Activated CD4-positive, alpha-beta T cell treated with anti-CD3 and anti-CD28 coated beads, Interleukin-2, amount 50 U/mL, for 24 hours (primary cell): ENCODE measurements at regions not wholly inside any gene's neighbourhood (a gene's known extent, or its start where the extent isn't known, plus 50 kb on each side); places are given as distances from the start of the nearest gene placed in this dataset.

Experiments used
- DNase-seq, 2 donors: peaks; one replicate each; pipeline ENCODE4 v3.0.0-alpha.2; 2020; ENCODE audit warnings: low read depth in 1 of 2, low spot score in 1 of 2

DNA sequence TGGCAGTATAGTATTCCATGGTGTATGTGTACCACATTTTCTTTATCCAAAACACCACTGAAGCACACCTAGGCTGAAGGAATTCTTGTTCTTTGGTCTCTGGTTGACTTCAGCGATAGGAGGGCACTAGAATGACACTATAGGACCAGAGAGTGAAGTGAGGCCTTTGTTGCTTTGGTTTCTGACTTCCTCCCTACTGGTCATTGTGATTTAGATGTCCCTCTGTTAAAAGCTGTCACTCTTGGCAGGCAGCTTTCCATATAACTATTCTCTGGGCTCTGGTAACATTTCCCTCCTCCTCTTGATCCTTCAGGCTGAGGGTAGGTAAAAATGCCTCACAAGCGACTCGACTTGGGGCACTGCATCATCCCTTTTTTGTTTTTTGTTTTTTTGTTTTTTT is 236.3 kb downstream of the MAFB start:
- no peak for DNase-seq

DNA sequence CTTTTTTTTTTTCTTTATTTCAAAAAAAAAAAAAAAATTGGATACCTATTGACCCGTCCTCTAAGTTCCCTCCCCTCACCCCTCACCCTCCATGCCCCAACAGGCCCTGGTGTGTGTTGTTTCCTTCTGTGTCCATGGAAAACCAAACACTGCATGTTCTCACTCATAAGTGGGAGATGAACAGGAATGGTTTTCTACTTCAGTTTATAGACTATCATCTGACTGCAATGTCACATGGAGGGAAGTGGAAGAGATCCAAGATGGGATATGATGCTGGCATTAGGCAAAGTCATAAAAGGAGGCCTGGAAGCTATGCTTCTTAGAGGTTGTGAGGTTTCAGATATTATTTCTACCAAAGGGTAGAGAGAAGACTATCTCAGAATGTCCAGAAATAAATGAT is 237.5 kb downstream of the MAFB start:
- no peak for DNase-seq

DNA sequence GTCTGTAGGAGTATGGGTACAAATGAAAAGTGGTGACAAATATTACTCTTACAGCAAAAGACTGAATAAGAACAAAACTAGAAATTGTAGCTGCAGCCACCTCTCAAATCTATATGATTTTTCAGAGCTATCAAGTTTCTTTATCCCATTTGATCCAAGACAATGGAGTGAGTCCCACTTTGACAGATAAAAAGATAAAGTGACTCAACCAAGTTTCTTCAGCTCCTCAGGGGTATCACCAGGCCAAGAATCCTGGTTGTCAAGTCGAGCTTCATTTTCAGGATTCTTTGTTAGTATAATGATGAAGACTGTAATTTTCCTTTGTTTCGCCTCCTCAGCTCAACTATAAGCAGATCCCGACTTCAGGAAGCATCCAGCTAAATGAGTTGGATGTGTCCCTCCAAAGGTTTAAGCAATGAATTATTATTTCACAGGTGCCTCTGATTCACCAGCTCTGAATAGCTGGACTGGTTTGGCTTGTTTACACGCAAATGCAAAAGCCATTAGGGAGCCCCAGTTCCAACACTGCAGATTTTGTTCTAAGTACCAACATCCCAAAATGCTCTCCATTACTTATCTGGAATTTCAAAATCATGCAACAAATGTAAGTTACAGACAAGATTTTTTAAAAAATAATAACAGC is 238.9 kb downstream of the MAFB start:
- no peak for DNase-seq

DNA sequence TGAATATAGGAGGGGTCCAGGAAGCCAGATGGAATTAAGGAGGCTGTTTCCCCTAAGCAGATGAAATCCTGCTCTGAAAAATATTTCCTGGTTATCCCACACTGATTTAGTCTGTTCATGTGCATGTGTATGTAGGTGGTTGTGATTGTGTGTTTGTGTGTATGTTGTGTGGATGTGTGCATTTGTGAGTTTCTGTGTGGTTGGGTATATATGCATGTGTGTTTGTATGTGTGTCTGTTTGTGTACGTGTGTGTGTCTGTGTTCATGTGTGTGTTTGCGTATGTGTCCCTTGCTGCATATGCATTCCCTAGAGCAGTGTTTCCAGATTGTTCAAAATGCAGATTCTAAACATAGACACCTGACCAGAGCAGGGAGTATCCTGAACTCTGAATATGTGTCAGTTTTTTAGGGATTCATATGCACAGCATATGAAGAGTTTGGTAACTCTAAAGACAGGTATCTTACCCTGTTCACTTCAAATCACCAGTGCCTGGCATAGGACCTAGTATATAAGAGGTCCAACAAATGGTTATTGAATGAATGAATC is 239.8 kb downstream of the MAFB start:
- no peak for DNase-seq

DNA sequence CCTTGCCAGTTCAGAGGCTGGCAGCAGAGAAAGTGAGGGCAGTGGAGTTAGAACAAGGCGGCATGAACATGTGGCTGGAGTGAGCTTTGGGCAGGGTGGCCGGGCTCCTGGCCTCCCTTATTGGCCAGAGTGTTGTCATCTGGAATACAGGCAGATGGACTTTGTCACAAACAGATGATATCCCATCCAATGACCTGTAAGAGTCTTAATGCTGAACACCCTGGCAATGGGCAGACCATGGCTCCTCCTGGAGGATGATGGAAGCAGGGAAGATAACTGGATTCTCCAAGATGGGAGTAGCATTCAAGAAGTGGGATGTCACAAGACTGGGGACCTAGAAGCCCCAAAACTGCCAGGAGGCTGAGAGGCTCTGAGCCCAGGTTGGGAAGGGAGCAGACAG is 242.1 kb downstream of the MAFB start:
- DNase-seq: no peak

DNA sequence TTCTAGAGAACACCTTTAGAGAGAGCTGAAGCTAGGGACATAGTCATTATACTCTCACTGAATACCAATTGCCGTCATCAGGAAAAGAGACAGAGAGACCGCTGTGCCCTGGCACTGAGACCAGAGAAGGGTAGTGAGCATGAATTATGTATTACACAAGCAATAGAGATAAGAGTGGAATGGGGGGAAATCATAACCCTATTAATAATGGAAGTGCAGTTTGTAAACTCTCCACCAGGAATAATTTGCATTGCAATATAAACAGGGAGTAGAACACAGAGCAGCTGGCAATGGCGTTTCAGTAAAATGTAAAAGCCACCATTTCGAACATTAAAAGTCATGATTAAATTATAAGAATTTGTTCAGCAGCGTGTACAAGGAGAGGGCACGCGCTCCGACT is 244.5 kb downstream of the MAFB start:
- no peak for DNase-seq

DNA sequence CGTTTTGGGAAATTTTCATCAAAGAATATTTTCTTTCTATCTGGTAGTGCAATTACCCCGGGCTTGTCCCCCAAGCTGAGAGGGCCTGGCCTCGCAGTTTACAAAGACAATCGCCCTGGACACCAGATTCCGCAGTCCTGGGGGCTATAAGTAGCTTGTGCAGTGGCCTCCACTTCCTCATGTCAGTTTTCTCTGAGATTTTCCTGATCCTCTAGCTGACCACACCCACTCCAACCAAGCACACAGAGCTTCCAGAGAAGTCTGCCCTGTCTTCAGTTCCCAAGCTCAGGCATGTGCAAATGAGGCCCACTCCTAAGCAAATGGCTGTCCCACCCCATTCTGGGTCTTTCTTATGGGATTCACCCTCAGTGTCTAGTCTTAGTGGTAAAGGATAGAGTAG is 245.3 kb downstream of the MAFB start:
- no peak for DNase-seq

DNA sequence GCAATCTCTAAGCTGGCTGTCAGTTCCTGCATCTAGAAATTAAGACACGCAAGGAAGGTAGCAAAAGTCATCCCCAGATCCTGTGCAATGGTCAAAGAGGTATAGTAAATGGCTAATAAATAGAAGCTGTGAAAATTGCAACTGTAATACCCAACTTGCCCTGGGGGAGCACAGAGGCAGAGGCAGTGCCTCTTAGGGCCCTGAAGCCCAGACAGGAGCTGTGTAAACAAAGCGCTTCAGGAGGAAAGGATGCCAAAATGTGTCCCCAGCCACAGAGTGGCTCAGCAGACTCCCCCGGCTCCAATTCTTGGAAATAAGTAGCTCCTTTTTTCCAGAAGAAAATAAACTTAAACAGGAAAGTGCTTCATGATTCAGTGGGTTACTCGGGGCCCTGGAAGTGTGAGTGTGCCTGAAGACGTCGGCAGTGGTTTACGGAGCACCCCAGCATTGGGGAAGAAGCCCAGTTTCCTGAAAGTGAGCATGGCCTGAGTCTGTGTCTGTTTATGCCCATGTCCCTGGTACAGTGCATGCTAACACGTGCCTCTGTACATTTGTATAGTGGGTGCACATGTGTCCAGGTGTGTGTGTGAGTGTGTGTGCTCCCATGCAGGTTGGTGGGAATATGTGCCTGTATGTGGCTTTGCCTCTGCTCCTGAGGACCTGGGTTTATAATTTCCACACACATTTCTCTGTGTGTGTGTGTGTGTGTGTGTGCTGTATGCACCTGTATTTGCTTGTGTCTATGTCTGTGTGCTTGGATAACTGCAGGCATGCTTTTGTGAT is 246.7 kb downstream of the MAFB start:
- no peak for DNase-seq

DNA sequence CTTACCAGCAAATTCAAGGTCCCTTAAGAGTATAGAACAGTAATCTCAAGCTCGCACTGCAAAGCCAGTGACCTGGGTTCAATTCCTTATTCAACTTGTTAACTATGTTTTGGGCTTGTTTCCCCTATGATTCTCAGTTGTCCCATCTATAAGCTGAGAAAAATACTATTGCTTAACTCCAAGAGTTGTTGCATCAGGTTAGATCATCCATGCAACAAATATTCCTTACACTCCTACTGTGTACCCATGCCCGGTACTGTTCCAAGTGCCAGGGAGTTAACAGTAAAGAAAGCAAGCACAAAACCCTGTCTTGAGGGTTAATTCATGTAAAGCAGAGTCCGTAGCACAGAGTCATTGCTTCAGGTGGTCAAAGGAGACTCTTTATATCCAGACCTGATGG is 247.3 kb downstream of the MAFB start:
- no peak for DNase-seq

DNA sequence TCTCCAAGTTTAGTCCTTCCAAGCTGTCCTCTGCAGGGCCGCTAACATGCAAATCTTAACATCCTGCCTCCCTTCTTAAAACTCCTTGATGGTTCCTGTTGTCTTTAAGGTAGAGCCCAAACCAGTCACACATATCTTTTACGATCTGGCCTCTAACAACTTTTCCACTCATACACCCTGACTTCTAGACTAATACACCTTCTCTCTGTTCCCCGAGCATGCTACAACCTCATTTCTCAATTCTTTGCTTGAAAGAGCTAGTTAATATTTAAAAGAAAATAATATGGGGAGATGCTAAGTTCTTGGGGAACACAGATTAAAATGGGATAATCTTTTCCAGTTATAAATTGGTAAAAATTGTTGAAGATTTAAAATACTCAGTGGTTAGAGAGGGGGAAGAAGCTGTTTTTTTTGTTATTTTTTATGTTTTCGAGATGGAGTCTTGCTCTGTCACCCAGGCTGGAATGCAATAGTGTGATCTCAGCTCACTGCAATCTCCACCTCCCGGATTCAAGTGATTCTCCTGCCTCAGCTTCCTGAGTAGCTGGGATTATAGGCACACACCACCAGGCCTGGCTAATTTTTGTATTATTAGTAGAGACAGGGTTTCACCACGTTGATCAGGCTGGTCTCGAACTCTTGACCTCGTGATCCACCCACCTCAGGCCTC is 250.7 kb downstream of the MAFB start:
- DNase-seq: no peak

DNA sequence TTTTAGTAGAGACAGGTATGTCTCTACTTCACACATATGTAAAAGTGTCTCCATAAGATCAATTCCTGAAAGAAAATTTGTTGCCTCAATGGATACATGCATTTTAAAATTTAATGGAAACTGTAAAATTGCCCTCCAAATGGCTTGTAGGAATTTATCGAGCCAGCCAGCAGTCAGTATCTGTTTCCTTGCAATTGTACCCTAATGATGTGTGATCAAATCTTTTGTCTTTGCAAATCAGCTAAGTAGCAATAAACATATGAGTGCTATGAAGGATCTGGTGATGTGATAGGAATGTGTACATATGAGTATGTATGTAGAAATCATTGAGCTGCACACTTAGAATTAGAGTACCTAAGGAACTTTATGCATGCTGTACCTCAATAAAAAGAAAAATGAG is 253.0 kb downstream of the MAFB start:
- no peak for DNase-seq

DNA sequence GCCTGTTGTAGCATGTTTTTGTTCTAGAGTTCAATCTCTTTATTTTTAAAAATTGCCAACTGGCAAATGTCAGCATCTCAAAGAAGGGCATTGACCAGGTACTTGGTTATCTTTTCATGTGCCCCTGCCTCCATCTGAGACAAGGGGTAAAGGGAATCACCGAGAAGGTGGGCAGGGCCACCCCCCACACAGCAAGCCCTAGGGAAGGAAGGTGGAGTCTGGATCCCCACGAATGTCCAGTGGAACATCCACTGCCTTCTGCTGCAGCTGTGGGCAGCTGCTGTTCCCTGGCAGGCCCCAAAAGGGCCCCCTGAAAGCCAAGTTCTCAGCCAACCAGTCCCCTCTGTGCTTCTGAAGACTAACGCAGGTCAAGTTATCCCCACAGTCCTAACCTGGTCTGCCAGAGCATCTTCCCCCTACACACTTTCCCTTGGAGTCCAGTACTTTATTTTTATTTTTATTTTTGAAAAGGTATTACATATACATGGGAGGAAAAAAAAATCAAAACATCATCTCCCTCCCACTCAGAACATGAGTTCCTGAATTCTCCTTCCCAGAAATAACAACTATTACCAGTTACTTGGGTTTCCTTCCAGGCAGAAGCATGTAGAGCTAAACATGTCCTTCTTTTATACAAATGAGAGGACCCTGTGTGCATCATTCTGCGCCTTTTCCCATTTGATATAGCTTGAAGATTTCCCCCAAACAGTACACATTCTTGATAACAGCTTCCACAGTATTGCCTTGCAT is 253.7 kb downstream of the MAFB start:
- DNase-seq: no peak

DNA sequence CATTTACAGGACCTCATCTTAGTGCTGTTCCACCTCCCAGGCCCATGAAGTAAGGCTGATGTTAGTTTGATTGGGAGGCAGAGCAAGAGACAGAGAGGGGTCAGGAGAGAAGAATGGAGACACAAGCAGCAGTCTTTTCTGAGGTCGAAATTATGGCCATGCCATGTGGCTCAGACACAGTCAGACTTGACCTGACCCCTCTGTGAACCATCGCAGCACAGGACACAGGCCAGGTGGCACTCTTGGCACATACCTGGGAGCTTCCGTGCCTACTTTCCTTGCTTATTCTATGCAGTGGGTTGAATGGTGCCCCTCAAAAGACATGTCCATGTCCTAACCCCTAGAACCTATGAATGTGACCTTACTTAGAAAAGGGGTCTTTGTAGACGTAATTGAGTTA is 254.9 kb downstream of the MAFB start:
- no peak for DNase-seq

DNA sequence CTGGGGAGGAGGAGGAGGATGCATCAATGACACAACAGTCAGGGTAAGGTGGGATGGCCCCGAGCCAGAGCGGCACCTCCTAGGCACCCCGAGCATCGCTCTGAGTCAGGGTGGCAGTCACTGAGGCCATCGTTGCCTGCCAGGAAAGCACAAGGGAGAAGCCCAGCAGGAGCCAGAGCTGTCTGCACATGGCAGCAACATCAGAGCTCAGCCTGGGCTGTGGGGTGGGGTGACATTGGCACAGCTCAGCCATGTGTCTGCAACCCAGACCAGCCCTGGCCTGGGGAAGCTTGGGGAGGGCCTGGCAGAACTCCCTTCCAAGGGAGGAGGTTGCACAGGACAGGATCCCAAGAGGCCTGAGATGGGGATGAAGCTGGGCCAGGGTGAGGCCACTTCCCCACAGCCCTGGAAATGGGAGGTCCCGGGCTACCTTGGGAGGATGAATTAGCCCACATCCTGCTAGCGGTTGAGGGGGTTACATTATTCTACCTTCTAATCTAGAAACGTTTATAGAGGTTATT is 255.6 kb downstream of the MAFB start:
- DNase-seq: no peak

DNA sequence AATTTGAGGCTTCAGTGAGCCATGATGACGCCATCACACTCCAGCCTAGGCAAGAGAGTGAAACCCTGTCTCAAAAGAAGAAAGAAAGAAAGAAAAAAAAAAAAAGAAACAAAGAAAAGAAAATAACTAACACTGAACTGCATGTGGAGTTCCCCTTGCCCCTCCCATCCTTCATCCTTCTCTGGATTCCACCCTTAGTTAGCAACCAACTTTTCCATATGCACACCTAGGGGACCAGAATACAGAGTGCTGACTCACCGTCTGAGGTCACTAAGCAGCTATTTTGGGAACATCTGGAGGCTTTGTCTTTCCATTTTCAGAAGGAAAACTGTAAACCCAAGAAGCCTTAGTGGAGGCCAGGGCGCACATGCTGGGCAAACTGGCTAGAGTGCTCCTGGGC is 257.4 kb downstream of the MAFB start:
- DNase-seq: no peak

DNA sequence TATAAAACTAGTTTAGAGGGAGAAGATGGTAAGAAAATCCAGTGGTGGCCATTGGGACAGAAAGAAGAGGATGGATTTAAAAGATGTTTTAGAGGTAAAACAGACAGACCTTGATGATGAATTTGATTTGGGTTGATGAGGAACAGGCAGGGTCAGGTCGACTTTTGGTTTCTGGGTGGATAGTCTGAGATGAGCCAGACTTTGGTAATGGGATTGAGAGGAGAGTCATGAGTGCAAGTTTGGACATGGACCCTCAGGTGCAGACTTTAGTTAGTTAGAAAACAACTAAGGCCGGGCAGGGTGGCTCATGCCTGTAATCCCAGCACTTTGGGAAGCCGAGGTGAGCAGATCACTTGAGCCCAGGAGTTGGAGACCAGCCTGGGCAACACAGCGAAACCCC is 257.9 kb downstream of the MAFB start:
- DNase-seq: no peak

DNA sequence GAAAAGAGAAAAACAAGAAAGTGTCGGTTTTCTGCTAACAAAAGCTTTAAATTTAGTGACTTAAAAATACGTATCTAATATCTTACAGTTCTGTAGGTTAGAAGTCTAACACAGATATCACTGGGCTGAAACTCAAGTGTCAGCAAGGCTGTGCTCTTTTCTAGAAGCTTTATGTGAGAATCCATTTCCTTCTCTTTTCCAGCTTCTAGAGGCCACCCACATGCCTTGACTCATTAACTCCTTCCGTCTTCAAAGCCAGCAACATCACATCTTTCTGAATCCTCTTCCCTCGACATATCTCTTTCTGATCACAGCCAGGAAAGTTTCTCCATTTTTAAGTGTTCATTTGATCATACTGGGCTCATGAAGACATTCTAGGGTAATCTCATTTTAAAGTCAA is 262.0 kb downstream of the MAFB start:
- DNase-seq: no peak

DNA sequence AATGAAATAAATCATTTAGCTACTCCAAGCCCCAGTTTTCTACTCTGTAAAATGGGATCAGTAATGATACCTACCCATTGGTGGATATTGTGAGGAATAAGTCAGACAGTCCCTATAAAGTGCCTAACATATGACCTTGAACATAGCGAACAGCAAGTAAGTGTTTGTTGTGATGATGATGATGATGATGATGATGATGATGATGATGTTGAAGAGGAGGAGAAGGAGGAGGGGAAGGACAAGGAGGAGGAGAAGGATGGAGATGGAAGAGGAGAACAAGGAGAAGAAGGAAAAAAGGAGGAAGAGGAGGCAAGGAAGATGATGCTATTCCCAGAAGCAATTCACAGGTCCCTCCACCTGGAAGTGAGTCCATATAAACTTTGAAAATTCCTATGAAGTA is 264.3 kb downstream of the MAFB start:
- no peak for DNase-seq

DNA sequence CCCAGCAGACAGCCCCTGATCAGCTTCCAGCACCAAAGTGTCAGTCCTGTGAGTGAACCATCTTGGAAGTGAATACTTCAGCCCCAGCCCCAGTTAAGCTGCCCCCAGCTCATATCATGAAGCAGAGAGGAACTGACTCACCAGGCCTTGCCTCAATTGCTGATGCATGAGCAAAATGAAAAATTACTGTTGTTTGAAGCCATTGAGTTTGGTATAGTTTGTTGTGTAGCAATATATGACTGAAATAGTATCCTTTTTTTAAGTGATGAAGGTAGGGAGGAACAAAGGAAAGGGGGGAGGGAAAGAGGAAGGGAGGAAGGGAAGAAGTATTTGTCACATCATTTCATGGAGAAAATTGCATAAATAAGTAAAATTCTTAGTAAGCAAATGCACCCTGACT is 266.4 kb downstream of the MAFB start:
- no peak for DNase-seq

DNA sequence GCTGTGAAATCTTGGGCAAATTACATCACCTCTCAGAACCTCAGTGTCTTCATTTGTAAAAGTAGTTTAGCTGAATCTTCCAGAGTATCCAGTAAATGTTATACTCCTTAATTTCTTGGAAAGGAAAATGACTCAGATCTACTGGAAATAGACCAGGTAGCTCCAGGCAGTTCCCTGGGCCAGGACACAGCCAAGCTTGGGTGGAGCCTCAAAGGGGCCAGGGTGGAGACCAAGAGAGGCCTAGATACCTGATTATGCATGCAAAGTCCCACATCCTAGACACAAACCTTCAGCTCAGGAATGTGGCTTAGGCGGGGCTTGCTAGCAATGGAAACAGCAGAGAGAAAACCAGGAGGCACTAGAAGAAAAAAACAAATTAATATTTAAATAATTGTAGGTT is 272.8 kb downstream of the MAFB start:
- DNase-seq: no peak

DNA sequence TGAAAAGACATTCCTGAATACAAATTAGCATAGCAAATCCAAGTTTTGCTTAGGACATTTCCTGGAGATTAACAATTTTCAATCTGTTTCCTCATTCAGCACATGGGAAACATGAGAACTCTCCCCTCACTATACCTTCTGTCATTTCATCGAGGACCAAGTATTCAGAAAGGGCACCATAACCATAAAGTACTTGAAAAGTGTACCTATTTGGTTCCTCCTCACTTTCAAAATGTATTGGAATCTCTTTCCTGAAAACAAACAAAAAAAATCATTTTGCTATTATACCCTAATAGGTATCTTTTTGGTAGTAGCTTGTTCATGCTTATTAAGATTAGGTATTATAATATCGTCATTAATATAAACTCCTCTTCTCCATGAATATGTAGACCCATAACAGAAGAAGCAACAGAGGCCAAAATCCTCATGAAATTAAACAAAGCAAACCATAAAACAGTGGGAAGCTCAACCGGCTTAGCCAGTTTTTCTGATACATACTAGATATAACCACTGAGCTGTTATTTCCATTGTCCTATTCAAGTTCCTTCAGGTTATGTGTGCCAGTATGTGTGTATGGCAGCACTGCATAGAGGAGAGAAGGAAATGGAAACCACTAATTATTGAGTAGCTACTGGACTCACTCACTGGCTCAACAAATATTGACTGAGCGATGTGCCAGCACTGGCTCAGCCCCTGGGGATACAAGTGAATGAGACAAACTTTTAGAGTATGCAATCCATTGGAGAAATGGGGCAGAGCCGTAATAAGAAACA is 274.0 kb downstream of the MAFB start:
- DNase-seq: no peak
